Prostate gland (tissue), 2 donors: ENCODE measurements at regions not wholly inside any gene's neighbourhood (a gene's known extent, or its start where the extent isn't known, plus 50 kb on each side); places are given as distances from the start of the nearest gene placed in this dataset.

Experiments used
- DNase-seq: peaks from one replicate; pipeline ENCODE4 v3.0.0-alpha.2; 2019; ENCODE audit warnings: low spot score
- H3K27ac ChIP-seq, 2 donors: fragments of 200-600 bp; sonication (generic); 2 replicates each; pipeline ENCODE4 v1.5.1; 2017 to 2019
- H3K27me3 ChIP-seq: fragments of 200-600 bp; sonication (generic); replicated peaks from 2 replicates; pipeline ENCODE4 v1.5.1; 2019; ENCODE audit not compliant: insufficient read depth
- H3K36me3 ChIP-seq, 2 donors: fragments of 200-600 bp; sonication (generic); 1 replicate in 1 of 2; 2 replicates in 1 of 2; pipeline versions ENCODE4 v1.5.1 to v1.8.1; 2017 to 2019
- H3K4me1 ChIP-seq: fragments of 200-600 bp; sonication (generic); replicated peaks from 2 replicates; pipeline ENCODE4 v1.5.1; 2019
- H3K4me3 ChIP-seq, 2 donors: fragments of 200-600 bp; sonication (generic); 2 replicates each; pipeline ENCODE4 v1.5.1; 2017 to 2019
- H3K9me3 ChIP-seq: fragments of 200-600 bp; sonication (generic); 2 replicates; pipeline ENCODE4 v1.5.1; 2017
- CTCF ChIP-seq, 4 experiments: fragments of 200-600 bp in 2 of 4; fragments of 450-650 bp in 2 of 4; sonication (generic) in 2 of 4; IDR thresholded peaks; 1 replicate in 3 of 4; 2 replicates in 1 of 4; pipeline ENCODE4 v1.5.1; 2016 to 2019; ENCODE audit warnings: antibody characterized with exemption in 4 of 4, mild to moderate bottlenecking in 2 of 4, moderate library complexity in 2 of 4
- POLR2A ChIP-seq: fragments of 450-650 bp; IDR thresholded peaks from one replicate; pipeline ENCODE4 v1.6.1; 2016; ENCODE audit warnings: antibody characterized with exemption, mild to moderate bottlenecking
- POLR2AphosphoS5 ChIP-seq: sonication (generic); formaldehyde crosslinking; IDR thresholded peaks from one replicate; pipeline ENCODE4 v1.6.1; 2017; ENCODE audit warnings: antibody characterized with exemption
- WGBS: methylation state at CpG from one replicate; pipeline ENCODE4 v1.1.5; 2018; 5-methylcytosine and 5-hydroxymethylcytosine counted together
- intact Hi-C: fragments of 100-400 bp; cut with DNase I; formaldehyde crosslinking; loops from one replicate; pipeline ENCODE4 v1.14.2; 2022

GRCh38 chr12:65631621-65632111 is 192.6 kb upstream of the HMGA2 start:
- Histone ChIP-seq H3K9me3 (no peaks in the 10 kb centered on the region), H3K27me3 (no peaks in the 10 kb centered on the region), H3K4me1 (no peaks in the 10 kb centered on the region), H3K27ac (no peak overlapping the region), H3K36me3 (no peaks in the 10 kb centered on the region), H3K4me3 (no peak overlapping the region)
- TF ChIP-seq POLR2AphosphoS5 (no peak), CTCF (IDR thresholded peaks at IDR 0.05) (no peak), POLR2A (no peak)
- no peak for DNase-seq
- intact Hi-C loops: no loop called here
- 45% methylated on average over 8 of the region's 8 CpGs for WGBS

- H3K4me3 ChIP-seq: no peak overlapping the region
- no peaks in the 10 kb centered on the region for H3K36me3 ChIP-seq
- H3K4me1 ChIP-seq: no peaks in the 10 kb centered on the region
- H3K27ac ChIP-seq: no peak overlapping the region
- 75% methylated on average over 5 of the region's 5 CpGs for WGBS
- no peaks in the 10 kb centered on the region for H3K27me3 ChIP-seq
- no peaks in the 10 kb centered on the region for H3K9me3 ChIP-seq
- DNase-seq: no peak
- intact Hi-C loops: no loop called here
- TF ChIP-seq POLR2A: no peak
- no peak for TF ChIP-seq CTCF (IDR thresholded peaks at IDR 0.05)
- no peak for TF ChIP-seq POLR2AphosphoS5
Measured at GRCh38 chr12:65632131-65632855, 192.0 kb upstream of the HMGA2 start.

GRCh38 chr12:65634061-65634460 is 190.2 kb upstream of the HMGA2 start:
- H3K4me1 ChIP-seq: no peaks in the 10 kb centered on the region
- H3K9me3 ChIP-seq: no peaks in the 10 kb centered on the region
- no peaks in the 10 kb centered on the region for H3K36me3 ChIP-seq
- no peak overlapping the region for H3K4me3 ChIP-seq
- intact Hi-C loops: no loop called here
- DNase-seq: no peak
- no peaks in the 10 kb centered on the region for H3K27me3 ChIP-seq
- WGBS: 42% methylated on average over 3 of the region's 3 CpGs
- H3K27ac ChIP-seq: no peak overlapping the region
- TF ChIP-seq POLR2AphosphoS5 (no peak), POLR2A (no peak), CTCF (IDR thresholded peaks at IDR 0.05) (no peak)

- Histone ChIP-seq H3K27me3 (no peaks in the 10 kb centered on the region), H3K4me1 (no peaks in the 10 kb centered on the region), H3K36me3 (no peaks in the 10 kb centered on the region), H3K4me3 (no peak overlapping the region), H3K27ac (no peak overlapping the region), H3K9me3 (no peaks in the 10 kb centered on the region)
- no peak for TF ChIP-seq POLR2A
- TF ChIP-seq CTCF (IDR thresholded peaks at IDR 0.05): no peak
- WGBS: 89% methylated on average over 6 of the region's 6 CpGs
- intact Hi-C loops: no loop called here
- DNase-seq: no peak
Measured at GRCh38 chr12:65634626-65635331, 189.5 kb upstream of the HMGA2 start.

GRCh38 chr12:65636436-65636835 is 187.8 kb upstream of the HMGA2 start:
- Histone ChIP-seq H3K4me1 (no peaks in the 10 kb centered on the region), H3K36me3 (no peaks in the 10 kb centered on the region), H3K4me3 (no peak overlapping the region), H3K9me3 (no peaks in the 10 kb centered on the region), H3K27me3 (no peaks in the 10 kb centered on the region), H3K27ac (no peak overlapping the region)
- no peak for DNase-seq
- intact Hi-C loops: no loop called here
- no peak for TF ChIP-seq POLR2A
- TF ChIP-seq CTCF (IDR thresholded peaks at IDR 0.05): no peak
- TF ChIP-seq POLR2AphosphoS5: no peak
- WGBS: 92% methylated on average over 1 of the region's 1 CpG
